Neuronal stem cell (in vitro differentiated cells): ENCODE measurements at regions not wholly inside any gene's neighbourhood (a gene's known extent, or its start where the extent isn't known, plus 50 kb on each side); places are given as distances from the start of the nearest gene placed in this dataset.
"Not testable (repeated sequence)": the region's sequence is repeated elsewhere in the genome, so short reads cannot be mapped to it uniquely, and the experiment has no call there.

Source experiments
- DNase-seq: peaks from one replicate; pipeline ENCODE4 v3.0.0-alpha.2; 2013; ENCODE audit warnings: low spot score
- H2AFZ ChIP-seq: one replicate; pipeline ENCODE4 v1.6.1; 2013; ENCODE audit warnings: mild to moderate bottlenecking, low read length, inconsistent platforms
- H2AK5ac ChIP-seq: 2 replicates; pipeline ENCODE4 v1.6.1; 2013; ENCODE audit warnings: low read depth, mild to moderate bottlenecking, inconsistent platforms, low read length, moderate library complexity, mixed read lengths
- H2BK120ac ChIP-seq: 2 replicates; pipeline ENCODE4 v1.6.1; 2013; ENCODE audit warnings: low read depth, mild to moderate bottlenecking, inconsistent platforms, low read length, moderate library complexity, mixed read lengths
- H2BK12ac ChIP-seq: one replicate; pipeline ENCODE4 v1.6.1; 2013; ENCODE audit warnings: low read length, inconsistent platforms
- H2BK15ac ChIP-seq: 2 replicates; pipeline ENCODE4 v1.6.1; 2013; ENCODE audit warnings: mild to moderate bottlenecking, low read length, inconsistent platforms, mixed read lengths
- H2BK5ac ChIP-seq: one replicate; pipeline ENCODE4 v1.6.1; 2013; ENCODE audit warnings: inconsistent platforms, mild to moderate bottlenecking, low read length, moderate library complexity
- H3K14ac ChIP-seq: one replicate; pipeline ENCODE4 v1.6.1; 2013; ENCODE audit warnings: low read length, inconsistent platforms
- H3K18ac ChIP-seq: 2 replicates; pipeline ENCODE4 v1.6.1; 2013; ENCODE audit warnings: low read length, inconsistent platforms
- H3K23ac ChIP-seq: 2 replicates; pipeline ENCODE4 v1.6.1; 2013; ENCODE audit warnings: low read depth, mild to moderate bottlenecking, mixed read lengths, low read length, inconsistent platforms; ENCODE audit not compliant: poor library complexity
- H3K27ac ChIP-seq: replicated peaks from 3 replicates; pipeline ENCODE4 v1.5.1; 2013; ENCODE audit warnings: low read length, inconsistent platforms
- H3K27me3 ChIP-seq, 3 experiments: 2 replicates each; pipeline ENCODE4 v1.6.1; 2013; ENCODE audit warnings: low read length in 3 of 3, mild to moderate bottlenecking in 2 of 3, inconsistent platforms in 1 of 3, low read depth in 1 of 3, mixed read lengths in 1 of 3, moderate library complexity in 1 of 3; ENCODE audit not compliant: control insufficient read depth in 3 of 3, insufficient read depth in 3 of 3
- H3K36me3 ChIP-seq, 2 donors: replicated peaks in 1 of 2; 2 replicates each; pipeline ENCODE4 v1.6.1; 2013; ENCODE audit warnings: low read length in 2 of 2; ENCODE audit not compliant: control insufficient read depth in 2 of 2, insufficient read depth in 2 of 2
- H3K4ac ChIP-seq: 2 replicates; pipeline ENCODE4 v1.6.1; 2013; ENCODE audit warnings: inconsistent platforms, mild to moderate bottlenecking, low read length, moderate library complexity
- H3K4me1 ChIP-seq, 2 donors: 1 replicate in 1 of 2; 2 replicates in 1 of 2; pipeline ENCODE4 v1.6.1; 2013; ENCODE audit warnings: low read length in 2 of 2, low read depth in 1 of 2; ENCODE audit not compliant: control insufficient read depth in 2 of 2, insufficient read depth in 1 of 2
- H3K4me2 ChIP-seq: one replicate; pipeline ENCODE4 v1.6.1; 2013; ENCODE audit warnings: mild to moderate bottlenecking, low read length, inconsistent platforms; ENCODE audit not compliant: insufficient read depth, poor library complexity, severe bottlenecking
- H3K4me3 ChIP-seq, 2 donors: 2 replicates each; pipeline ENCODE4 v1.5.1; 2013; ENCODE audit warnings: low read length in 2 of 2, mild to moderate bottlenecking in 2 of 2, inconsistent platforms in 1 of 2, moderate library complexity in 1 of 2
- H3K79me1 ChIP-seq: one replicate; pipeline ENCODE4 v1.6.1; 2013; ENCODE audit warnings: low read depth, mild to moderate bottlenecking, inconsistent platforms, low read length, moderate library complexity
- H3K9ac ChIP-seq: one replicate; pipeline ENCODE4 v1.6.1; 2013; ENCODE audit warnings: mild to moderate bottlenecking, low read depth, low read length, inconsistent platforms; ENCODE audit not compliant: poor library complexity
- H3K9me3 ChIP-seq, 2 donors: replicated peaks in 1 of 2; 2 replicates each; pipeline versions ENCODE3 to v1.6.1; 2013; ENCODE audit warnings: low read length in 2 of 2, mild to moderate bottlenecking in 2 of 2, inconsistent platforms in 1 of 2, low read depth in 1 of 2, mixed read lengths in 1 of 2, moderate library complexity in 1 of 2; ENCODE audit not compliant: control insufficient read depth in 2 of 2, insufficient read depth in 1 of 2
- H4K8ac ChIP-seq: one replicate; pipeline ENCODE4 v1.6.1; 2013; ENCODE audit warnings: low read depth, mild to moderate bottlenecking, inconsistent platforms, low read length, moderate library complexity
- H4K91ac ChIP-seq: one replicate; pipeline ENCODE4 v1.6.1; 2013; ENCODE audit warnings: low read length, low read depth, mild to moderate bottlenecking, inconsistent platforms; ENCODE audit not compliant: poor library complexity
- WGBS, 2 donors: extraction: QIAGEN DNeasy Blood & Tissue Kit; methylation state at CpG; one replicate each; pipeline ENCODE4 v1.1.7; 2013; ENCODE audit warnings: missing lambda C conversion rate in 2 of 2, mixed read lengths in 1 of 2; ENCODE audit not compliant: insufficient read length in 2 of 2, insufficient replicate concordance in 1 of 2; ENCODE audit errors: extremely low coverage in 2 of 2; 5-methylcytosine and 5-hydroxymethylcytosine counted together

DNA sequence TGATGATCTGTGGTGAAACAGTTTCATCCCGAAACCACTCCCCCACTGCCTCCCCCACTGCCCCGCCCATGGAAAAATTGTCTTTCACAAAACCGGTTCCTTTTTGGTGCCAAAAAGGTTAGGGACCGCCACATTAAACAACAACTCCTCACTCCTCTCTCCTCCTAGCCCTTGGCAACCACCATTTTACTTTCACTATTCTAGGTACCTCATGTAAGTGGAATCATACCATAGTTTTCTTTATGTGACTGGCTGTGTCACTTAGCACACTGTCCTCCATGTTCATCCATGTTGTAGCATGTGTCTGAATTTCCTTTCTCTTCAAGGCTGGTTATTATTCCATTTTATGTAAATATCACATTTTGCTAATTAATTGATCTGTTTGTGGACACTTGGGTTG is 99.3 kb downstream of the UTRN start:
- Histone ChIP-seq H2AK5ac (no peak overlapping the region), H4K91ac (no peak overlapping the region), H3K4me1 (no peaks in the 10 kb centered on the region), H3K18ac (no peak overlapping the region), H3K14ac (no peak overlapping the region), H3K36me3 (no peaks in the 10 kb centered on the region), H2BK120ac (no peak overlapping the region), H2BK15ac (no peak overlapping the region), H2BK12ac (no peak overlapping the region), H3K9me3 (peaks cover 0 to 17% of the 10 kb centered on the region in 2 donors), H2AFZ (no peak overlapping the region), H3K27me3 (no peaks in the 10 kb centered on the region), H3K4me2 (no peak overlapping the region), H2BK5ac (no peak overlapping the region), H3K23ac (no peak overlapping the region), H3K9ac (no peak overlapping the region), H3K27ac (no peak overlapping the region), H4K8ac (no peak overlapping the region), H3K4me3 (no peak overlapping the region), H3K4ac (no peak overlapping the region), H3K79me1 (peaks cover 2% of the 10 kb centered on the region)
- WGBS, 2 donors, result no CpG with 5 or more reads among the region's 4 CpGs
- no peak for DNase-seq

GRCh38 chr6:144389474-144389873 is 104.3 kb downstream of the UTRN start:
- not testable (repeated sequence) for H3K36me3 ChIP-seq, DNase-seq, H2BK12ac ChIP-seq, H2BK15ac ChIP-seq, H3K9me3 ChIP-seq, H3K18ac ChIP-seq, H3K27me3 ChIP-seq, H2BK5ac ChIP-seq, H3K27ac ChIP-seq, H3K4me1 ChIP-seq, H2AK5ac ChIP-seq, H3K23ac ChIP-seq, H4K91ac ChIP-seq, H4K8ac ChIP-seq, H3K4me2 ChIP-seq, H3K14ac ChIP-seq, H3K79me1 ChIP-seq, H2AFZ ChIP-seq, H3K4me3 ChIP-seq, H3K9ac ChIP-seq, H2BK120ac ChIP-seq, H3K4ac ChIP-seq
- WGBS, 2 donors, result no CpG with 5 or more reads among the region's 7 CpGs

GRCh38 chr6:144390202-144390601 is 105.1 kb downstream of the UTRN start:
- Histone ChIP-seq H3K9ac (no peak overlapping the region), H2BK12ac (no peak overlapping the region), H2BK5ac (no peak overlapping the region), H3K27me3 (no peaks in the 10 kb centered on the region), H3K4me3 (no peak overlapping the region), H3K4me2 (no peak overlapping the region), H2AFZ (no peak overlapping the region), H3K4me1 (peaks cover 0 to 4% of the 10 kb centered on the region in 2 donors), H2BK15ac (no peak overlapping the region), H3K23ac (no peak overlapping the region), H3K9me3 (no peaks in the 10 kb centered on the region), H4K91ac (no peak overlapping the region), H2AK5ac (no peak overlapping the region), H3K14ac (no peak overlapping the region), H3K27ac (no peak overlapping the region), H4K8ac (no peak overlapping the region), H3K4ac (no peak overlapping the region), H2BK120ac (no peak overlapping the region), H3K79me1 (peaks cover 4% of the 10 kb centered on the region), H3K18ac (no peak overlapping the region), H3K36me3 (no peaks in the 10 kb centered on the region)
- no CpG with 5 or more reads among the region's 5 CpGs for WGBS, 2 donors
- no peak for DNase-seq

DNA sequence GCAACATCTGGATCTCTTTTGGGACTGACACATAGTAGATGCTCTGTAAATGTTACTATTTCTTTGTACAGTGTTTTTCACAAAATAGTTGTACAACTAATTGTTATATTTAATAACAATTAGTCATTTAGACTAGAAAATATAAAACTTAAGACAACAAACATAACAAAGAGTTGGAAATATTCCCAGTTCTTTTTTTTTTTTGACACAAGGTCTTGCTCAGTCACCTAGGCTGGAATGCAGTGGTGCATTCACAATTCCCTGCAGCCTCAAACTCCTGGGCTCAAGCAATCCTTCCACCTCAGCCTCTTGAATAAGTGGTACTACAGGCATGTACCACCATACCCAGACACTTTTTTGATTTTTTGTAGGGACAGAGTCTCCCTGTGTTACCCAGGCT is 105.8 kb downstream of the UTRN start:
- H3K36me3 ChIP-seq, result no peaks in the 10 kb centered on the region
- DNase-seq, result no peak
- no peak overlapping the region for H2AK5ac ChIP-seq
- no peak overlapping the region for H3K9ac ChIP-seq
- H2BK120ac ChIP-seq, result no peak overlapping the region
- no peak overlapping the region for H3K4ac ChIP-seq
- H3K4me1 ChIP-seq, result peaks cover 0 to 4% of the 10 kb centered on the region in 2 donors
- no peak overlapping the region for H2BK15ac ChIP-seq
- no peaks in the 10 kb centered on the region for H3K27me3 ChIP-seq
- H3K79me1 ChIP-seq, result peaks cover 4% of the 10 kb centered on the region
- H3K18ac ChIP-seq, result no peak overlapping the region
- H3K14ac ChIP-seq, result no peak overlapping the region
- no peak overlapping the region for H3K4me3 ChIP-seq
- no peak overlapping the region for H3K4me2 ChIP-seq
- no peaks in the 10 kb centered on the region for H3K9me3 ChIP-seq
- H3K23ac ChIP-seq, result no peak overlapping the region
- H2BK5ac ChIP-seq, result no peak overlapping the region
- no peak overlapping the region for H2AFZ ChIP-seq
- H4K91ac ChIP-seq, result no peak overlapping the region
- H4K8ac ChIP-seq, result no peak overlapping the region
- no peak overlapping the region for H2BK12ac ChIP-seq
- no peak overlapping the region for H3K27ac ChIP-seq
